Activated T-cell treated with anti-CD3 and anti-CD28 coated beads, Interleukin-2, amount 50 U/mL, for 72 hours (primary cell): ENCODE measurements at regions not wholly inside any gene's neighbourhood (a gene's known extent, or its start where the extent isn't known, plus 50 kb on each side); places are given as distances from the start of the nearest gene placed in this dataset.

Source experiments
- ATAC-seq, 2 donors: fragments of 150-1000 bp; cut with Tn5 transposase; replicated peaks in 1 of 2; 2 replicates each; pipeline ENCODE4 v1.10.0; 2021; ENCODE audit warnings: moderate library complexity in 2 of 2, mild to moderate bottlenecking in 1 of 2
- DNase-seq, 2 donors: peaks; one replicate each; pipeline ENCODE4 v3.0.0; 2021 to 2022; ENCODE audit warnings: mixed read lengths in 1 of 2
- H3K27ac Mint-ChIP-seq: one replicate; pipeline ENCODE4 v1.8.0; 2022; ENCODE audit warnings: mild to moderate bottlenecking, moderate library complexity, mixed read lengths
- H3K27me3 Mint-ChIP-seq: one replicate; pipeline ENCODE4 v1.8.0; 2022; ENCODE audit warnings: low read depth, mixed read lengths
- H3K36me3 Mint-ChIP-seq, 2 donors: one replicate each; pipeline ENCODE4 v1.8.0; 2022; ENCODE audit warnings: mixed read lengths in 2 of 2, mild to moderate bottlenecking in 1 of 2; ENCODE audit not compliant: insufficient read depth in 2 of 2
- H3K4me1 Mint-ChIP-seq: one replicate; pipeline ENCODE4 v1.8.0; 2022; ENCODE audit warnings: low read depth, mixed read lengths
- H3K4me3 Mint-ChIP-seq, 2 donors: one replicate each; pipeline ENCODE4 v1.8.0; 2022; ENCODE audit warnings: mild to moderate bottlenecking in 2 of 2, mixed read lengths in 2 of 2, moderate library complexity in 2 of 2
- H3K9me3 Mint-ChIP-seq, 2 donors: one replicate each; pipeline ENCODE4 v1.8.0; 2022; ENCODE audit warnings: mixed read lengths in 2 of 2

DNA sequence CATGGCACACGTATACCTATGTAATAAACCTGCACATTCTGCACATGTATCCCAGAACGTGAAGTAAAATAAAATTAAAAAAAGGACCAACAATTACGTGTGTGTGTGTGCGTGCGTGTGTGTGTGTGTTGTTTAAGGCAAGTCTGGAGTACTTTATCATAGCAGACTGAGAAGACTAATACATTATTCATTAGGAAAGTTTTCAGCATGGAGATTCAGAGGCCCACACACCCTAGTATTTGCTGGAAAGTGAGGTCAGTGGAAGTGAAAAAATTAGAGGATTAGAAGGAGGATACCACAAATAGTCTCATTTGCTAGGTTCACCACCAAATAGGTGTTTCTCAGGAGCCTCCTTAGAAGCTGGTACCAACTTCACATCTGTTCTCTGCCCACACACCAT, 457.1 kb upstream of the CPEB2 start:
- no peak overlapping the region for H3K27ac Mint-ChIP-seq
- H3K4me1 Mint-ChIP-seq: no peaks in the 10 kb centered on the region
- H3K36me3 Mint-ChIP-seq: no peaks in the 10 kb centered on the region
- H3K9me3 Mint-ChIP-seq: peaks cover 4 to 5% of the 10 kb centered on the region in 2 donors
- no peak overlapping the region for H3K4me3 Mint-ChIP-seq
- DNase-seq (no peak), ATAC-seq (no peak)
- H3K27me3 Mint-ChIP-seq: no peaks in the 10 kb centered on the region

DNA sequence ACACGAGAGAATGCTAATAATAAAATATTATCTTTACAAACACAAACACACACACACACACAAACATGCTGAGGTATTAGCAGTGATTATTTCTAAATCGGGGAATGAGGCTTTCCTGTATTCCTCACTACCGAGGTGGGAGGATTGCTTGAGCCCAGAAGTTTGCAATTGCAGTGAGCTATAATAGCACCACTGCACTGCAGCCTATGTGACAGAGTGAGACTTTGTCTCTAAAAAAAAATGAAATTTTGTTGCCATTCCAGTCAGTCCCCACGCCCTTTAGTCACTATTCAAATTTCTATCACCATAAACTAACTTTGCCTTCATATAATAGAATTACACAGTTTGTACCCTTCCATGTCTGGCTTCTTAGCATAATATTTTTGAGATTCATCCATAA, 456.5 kb upstream of the CPEB2 start:
- no peak overlapping the region for H3K27ac Mint-ChIP-seq
- H3K9me3 Mint-ChIP-seq: peaks cover 2 to 4% of the 10 kb centered on the region in 2 donors
- no peaks in the 10 kb centered on the region for H3K27me3 Mint-ChIP-seq
- H3K36me3 Mint-ChIP-seq: no peaks in the 10 kb centered on the region
- ATAC-seq (no peak), DNase-seq (no peak)
- no peaks in the 10 kb centered on the region for H3K4me1 Mint-ChIP-seq
- no peak overlapping the region for H3K4me3 Mint-ChIP-seq

- no peak for DNase-seq
- no peaks in the 10 kb centered on the region for H3K27me3 Mint-ChIP-seq
- no peak for ATAC-seq
- H3K36me3 Mint-ChIP-seq: no peaks in the 10 kb centered on the region
- no peaks in the 10 kb centered on the region for H3K9me3 Mint-ChIP-seq
- H3K27ac Mint-ChIP-seq: no peak overlapping the region
- H3K4me3 Mint-ChIP-seq: no peak overlapping the region
- no peaks in the 10 kb centered on the region for H3K4me1 Mint-ChIP-seq
Measured at GRCh38 chr4:14552119-14552518, 450.2 kb upstream of the CPEB2 start.

GRCh38 chr4:14559646-14560045, 442.6 kb upstream of the CPEB2 start:
- Mint-ChIP-seq H3K36me3 (no peaks in the 10 kb centered on the region), H3K4me1 (no peaks in the 10 kb centered on the region), H3K4me3 (no peak overlapping the region), H3K27ac (no peak overlapping the region), H3K9me3 (no peaks in the 10 kb centered on the region), H3K27me3 (no peaks in the 10 kb centered on the region)
- ATAC-seq (no peak), DNase-seq (no peak)

GRCh38 chr4:14560577-14560976, 441.7 kb upstream of the CPEB2 start:
- Mint-ChIP-seq H3K27me3 (no peaks in the 10 kb centered on the region), H3K9me3 (peaks cover under 1 to 2% of the 10 kb centered on the region in 2 donors), H3K4me1 (no peaks in the 10 kb centered on the region), H3K27ac (no peak overlapping the region), H3K36me3 (no peaks in the 10 kb centered on the region), H3K4me3 (no peak overlapping the region)
- DNase-seq (no peak), ATAC-seq (no peak)

DNA sequence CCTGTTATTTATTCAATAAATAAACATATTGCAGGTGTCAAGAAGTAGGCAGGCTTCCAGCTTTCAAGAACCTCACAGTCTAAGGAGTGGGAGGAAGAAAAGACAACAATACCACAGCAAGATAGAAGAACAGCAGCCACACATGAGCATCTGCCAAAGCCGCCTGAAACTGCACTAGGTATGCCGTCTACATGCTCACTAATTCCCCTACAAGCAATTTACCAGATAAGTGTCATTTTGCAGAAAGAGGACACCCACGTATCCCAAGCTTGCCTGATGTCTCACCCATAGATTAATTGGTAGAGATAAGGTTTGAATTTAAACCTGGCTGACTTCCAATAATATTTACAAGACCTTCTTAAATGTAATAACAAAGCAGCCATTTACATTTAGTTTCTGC, 439.4 kb upstream of the CPEB2 start:
- DNase-seq (no peak), ATAC-seq (no peak)
- no peaks in the 10 kb centered on the region for H3K27me3 Mint-ChIP-seq
- H3K4me1 Mint-ChIP-seq: no peaks in the 10 kb centered on the region
- H3K4me3 Mint-ChIP-seq: no peak overlapping the region
- no peak overlapping the region for H3K27ac Mint-ChIP-seq
- no peaks in the 10 kb centered on the region for H3K36me3 Mint-ChIP-seq
- peaks cover 3 to 4% of the 10 kb centered on the region in 2 donors for H3K9me3 Mint-ChIP-seq

DNA sequence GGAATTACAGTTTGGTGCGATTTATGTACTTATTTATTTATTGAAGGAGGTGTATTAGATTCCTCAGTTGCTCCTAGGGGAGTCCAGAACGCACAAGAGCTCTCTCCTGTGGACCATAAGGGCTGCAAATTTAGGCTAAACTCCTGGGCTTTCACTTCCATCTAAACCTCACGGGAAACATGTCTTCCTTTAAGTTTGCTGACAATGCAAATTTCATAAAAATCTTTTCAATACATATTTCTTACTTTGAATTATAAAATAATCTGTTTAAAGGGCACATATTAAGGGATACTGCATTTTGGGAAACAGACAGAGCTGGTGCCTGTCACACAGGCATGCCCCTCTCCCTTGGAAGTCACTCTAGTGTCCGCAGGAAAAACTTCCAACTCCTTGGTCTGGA, 438.0 kb upstream of the CPEB2 start:
- no peak for DNase-seq
- H3K4me3 Mint-ChIP-seq: no peak overlapping the region
- ATAC-seq: no peak
- no peaks in the 10 kb centered on the region for H3K27me3 Mint-ChIP-seq
- H3K27ac Mint-ChIP-seq: no peak overlapping the region
- no peaks in the 10 kb centered on the region for H3K36me3 Mint-ChIP-seq
- peaks cover 3 to 4% of the 10 kb centered on the region in 2 donors for H3K9me3 Mint-ChIP-seq
- H3K4me1 Mint-ChIP-seq: no peaks in the 10 kb centered on the region

DNA sequence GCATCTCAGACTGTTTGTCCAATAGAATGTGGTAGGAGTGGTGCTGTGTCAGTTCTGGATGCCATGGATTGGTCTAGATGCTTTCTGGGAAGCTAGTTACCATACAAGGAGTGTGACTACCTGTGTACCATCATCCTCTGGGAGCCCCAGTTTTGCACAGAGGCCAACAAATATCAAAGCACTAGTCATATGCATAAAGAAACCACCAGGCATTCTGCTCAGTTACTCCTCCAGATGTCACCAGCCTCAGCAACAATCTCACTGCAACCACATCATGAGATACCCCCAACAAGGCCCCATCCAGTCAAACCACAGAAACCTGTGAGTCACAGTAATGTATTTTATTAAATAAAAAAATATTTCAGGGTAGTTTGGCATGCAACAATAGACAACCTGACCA, 435.8 kb upstream of the CPEB2 start:
- Mint-ChIP-seq H3K27ac (no peak overlapping the region), H3K9me3 (peaks cover 3 to 4% of the 10 kb centered on the region in 2 donors), H3K36me3 (no peaks in the 10 kb centered on the region), H3K4me1 (no peaks in the 10 kb centered on the region), H3K27me3 (no peaks in the 10 kb centered on the region), H3K4me3 (no peak overlapping the region)
- DNase-seq (no peak), ATAC-seq (peak in 1 of 2 donors; percentile 19)

DNA sequence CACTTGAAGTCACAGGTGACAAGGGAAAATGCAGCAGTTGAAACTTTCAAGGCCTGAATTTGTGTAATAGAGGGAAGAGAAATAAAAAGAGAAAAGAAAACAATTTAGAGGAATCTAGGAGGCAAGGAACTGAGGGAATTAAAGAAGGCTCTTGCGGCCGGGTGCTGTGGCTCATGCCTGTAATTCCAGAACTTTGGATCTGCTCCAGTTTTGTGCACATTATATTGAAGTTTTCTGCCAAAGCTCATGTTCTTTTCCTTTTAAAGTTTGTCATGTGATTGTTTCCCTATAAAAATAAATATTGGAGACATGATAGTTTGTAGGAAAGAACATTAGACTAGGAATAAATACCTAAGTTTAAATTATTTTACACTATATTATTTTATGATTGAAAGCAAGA, 433.9 kb upstream of the CPEB2 start:
- H3K27me3 Mint-ChIP-seq: no peaks in the 10 kb centered on the region
- H3K4me1 Mint-ChIP-seq: no peaks in the 10 kb centered on the region
- H3K27ac Mint-ChIP-seq: no peak overlapping the region
- no peaks in the 10 kb centered on the region for H3K36me3 Mint-ChIP-seq
- ATAC-seq: no peak
- no peak overlapping the region for H3K4me3 Mint-ChIP-seq
- DNase-seq: no peak
- peaks cover 3 to 4% of the 10 kb centered on the region in 2 donors for H3K9me3 Mint-ChIP-seq

DNA sequence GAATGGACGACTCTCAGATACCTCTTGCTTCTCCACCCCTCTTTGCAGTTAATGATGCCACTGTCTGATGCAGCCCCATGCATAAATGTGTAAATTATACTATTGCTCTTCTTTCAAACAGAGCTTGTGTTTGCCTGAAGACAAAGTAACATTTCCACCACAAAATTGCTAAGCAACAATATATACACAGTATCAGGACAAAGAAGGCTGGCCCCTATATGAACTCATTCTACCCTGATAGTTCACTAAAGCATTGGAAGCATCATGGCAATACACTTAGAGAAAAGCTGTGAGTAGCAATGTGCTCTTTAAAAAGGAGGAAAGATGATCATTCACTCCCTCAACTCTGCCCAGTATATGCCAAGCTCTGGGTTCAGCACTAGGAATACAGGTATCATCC, 427.0 kb upstream of the CPEB2 start:
- Mint-ChIP-seq H3K36me3 (no peaks in the 10 kb centered on the region), H3K27me3 (no peaks in the 10 kb centered on the region), H3K4me3 (no peak overlapping the region), H3K27ac (no peak overlapping the region), H3K9me3 (peaks cover 0 to 2% of the 10 kb centered on the region in 2 donors), H3K4me1 (no peaks in the 10 kb centered on the region)
- DNase-seq: no peak
- no peak for ATAC-seq

- Mint-ChIP-seq H3K4me3 (no peak overlapping the region), H3K27ac (no peak overlapping the region), H3K36me3 (no peaks in the 10 kb centered on the region), H3K27me3 (no peaks in the 10 kb centered on the region), H3K9me3 (peaks cover 2% of the 10 kb centered on the region in 2 donors), H3K4me1 (no peaks in the 10 kb centered on the region)
- no peak for ATAC-seq
- DNase-seq: no peak
Measured at GRCh38 chr4:14575919-14576318, 426.4 kb upstream of the CPEB2 start.

GRCh38 chr4:14580061-14580460, 422.2 kb upstream of the CPEB2 start:
- no peak for ATAC-seq
- DNase-seq: no peak
- no peaks in the 10 kb centered on the region for H3K27me3 Mint-ChIP-seq

DNA sequence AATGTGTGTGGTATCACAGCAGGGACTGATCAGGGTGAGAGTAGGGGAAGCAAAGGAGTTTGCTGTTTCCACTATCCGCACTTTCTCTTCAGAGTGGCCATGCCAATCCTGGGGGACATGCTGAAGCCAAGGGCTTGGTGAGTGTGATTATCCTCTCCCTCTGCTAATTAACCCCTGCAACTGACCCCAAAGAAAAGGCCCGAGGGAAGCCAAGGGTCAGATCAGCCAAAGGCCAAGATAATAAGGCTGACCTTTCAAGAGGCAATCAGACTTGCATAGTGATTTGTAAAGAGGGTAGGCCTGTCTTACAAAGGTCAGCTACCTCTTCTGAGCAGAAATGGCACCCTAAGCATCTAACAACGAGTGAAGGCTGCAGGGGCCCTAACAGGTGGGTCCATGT, 420.5 kb upstream of the CPEB2 start:
- DNase-seq (no peak), ATAC-seq (no peak)
- H3K27ac Mint-ChIP-seq: no peak overlapping the region
- no peaks in the 10 kb centered on the region for H3K27me3 Mint-ChIP-seq
- H3K36me3 Mint-ChIP-seq: no peaks in the 10 kb centered on the region
- H3K4me3 Mint-ChIP-seq: no peak overlapping the region
- no peaks in the 10 kb centered on the region for H3K4me1 Mint-ChIP-seq
- peaks cover 4 to 10% of the 10 kb centered on the region in 2 donors for H3K9me3 Mint-ChIP-seq

More at GRCh38 chr4:14580061-14580460, 422.2 kb upstream of the CPEB2 start:
- no peak overlapping the region for H3K4me3 Mint-ChIP-seq
- H3K4me1 Mint-ChIP-seq: no peaks in the 10 kb centered on the region
- H3K36me3 Mint-ChIP-seq: no peaks in the 10 kb centered on the region
- no peak overlapping the region for H3K27ac Mint-ChIP-seq
- peaks cover 2 to 5% of the 10 kb centered on the region in 2 donors for H3K9me3 Mint-ChIP-seq

DNA sequence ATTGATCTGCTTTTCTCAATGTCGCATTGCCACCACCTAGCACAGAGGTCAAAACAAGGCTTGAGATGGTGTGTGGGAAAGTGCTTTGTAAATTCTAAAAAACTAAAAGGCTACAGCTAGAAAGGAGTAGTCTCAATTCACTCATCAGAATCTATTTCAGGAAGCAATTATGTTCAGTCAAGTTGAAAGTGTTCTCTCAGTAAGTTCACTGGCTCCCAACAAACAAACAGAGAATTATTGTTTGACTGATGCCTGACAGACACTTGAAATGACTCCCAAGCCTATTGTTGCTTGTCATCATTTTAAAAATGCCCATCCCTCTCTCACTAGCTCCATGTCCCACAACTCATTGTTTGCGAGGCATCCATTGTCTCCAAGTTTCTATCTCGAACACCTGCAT, 419.6 kb upstream of the CPEB2 start:
- Mint-ChIP-seq H3K27me3 (no peaks in the 10 kb centered on the region), H3K9me3 (peaks cover 4 to 10% of the 10 kb centered on the region in 2 donors), H3K27ac (no peak overlapping the region), H3K36me3 (no peaks in the 10 kb centered on the region), H3K4me1 (no peaks in the 10 kb centered on the region), H3K4me3 (no peak overlapping the region)
- DNase-seq (no peak), ATAC-seq (no peak)
